ENCODE measurements at regions not wholly inside any gene's neighbourhood (a gene's known extent, or its start where the extent isn't known, plus 50 kb on each side); places are given as distances from the start of the nearest gene placed in this dataset.

DNA sequence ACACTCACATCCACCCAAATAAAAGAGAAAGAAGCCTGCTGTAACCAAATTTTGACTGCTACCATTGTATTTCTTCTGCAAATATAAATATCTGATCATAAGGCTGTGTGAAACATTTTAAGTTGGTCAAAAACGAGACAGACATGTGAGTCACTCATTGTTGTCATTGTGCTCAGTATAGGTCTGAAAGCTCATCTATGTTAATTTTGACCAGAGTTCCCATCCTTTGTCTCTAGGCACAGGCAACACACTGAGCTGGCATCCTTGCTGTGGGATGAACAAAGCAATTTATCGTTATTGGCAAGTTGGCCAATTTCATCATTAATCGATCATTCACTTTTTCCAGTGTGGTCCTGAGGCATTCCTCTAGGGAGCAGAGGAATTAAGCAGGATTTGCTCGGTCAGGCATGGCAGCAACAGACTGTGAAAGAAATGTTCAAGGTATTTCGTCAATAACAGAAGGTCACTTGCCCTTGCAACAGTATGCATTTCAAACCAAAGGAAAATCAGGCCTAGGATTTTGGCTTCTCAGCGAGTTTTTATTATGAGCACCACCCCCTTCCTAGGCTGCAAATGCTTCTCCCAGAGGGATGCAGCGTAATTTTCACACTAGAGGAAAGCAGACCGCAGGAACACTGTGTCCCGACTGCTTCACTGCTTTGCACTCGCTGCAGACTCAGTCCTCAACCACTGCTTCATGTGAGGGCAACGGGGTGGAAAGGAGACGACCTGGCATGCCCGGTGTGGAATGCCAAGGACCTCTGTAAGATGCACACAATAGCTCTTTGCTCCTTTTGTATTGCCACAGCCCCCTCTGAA, 87.9 kb upstream of the SMYD2 start:
- Histone ChIP-seq H3K4me2 (ENCODE audit: low read length) (no peak overlapping the region), H3K27ac (no peak overlapping the region), H2AFZ (no peak overlapping the region), H3K79me2 (no peaks in the 10 kb centered on the region), H3K4me3 (ENCODE audit: low read depth, low read length) (no peak overlapping the region), H3K36me3 (ENCODE audit: control insufficient read depth, insufficient read depth, low read length) (no peaks in the 10 kb centered on the region), H3K9ac (no peak overlapping the region), H3K9me3 (ENCODE audit: control insufficient read depth, low read length) (no peaks in the 10 kb centered on the region), H3K4me1 (no peaks in the 10 kb centered on the region), H3K27me3 (ENCODE audit: control insufficient read depth, insufficient read depth, low read length) (no peaks in the 10 kb centered on the region)
- TF ChIP-seq, protein P1, sequence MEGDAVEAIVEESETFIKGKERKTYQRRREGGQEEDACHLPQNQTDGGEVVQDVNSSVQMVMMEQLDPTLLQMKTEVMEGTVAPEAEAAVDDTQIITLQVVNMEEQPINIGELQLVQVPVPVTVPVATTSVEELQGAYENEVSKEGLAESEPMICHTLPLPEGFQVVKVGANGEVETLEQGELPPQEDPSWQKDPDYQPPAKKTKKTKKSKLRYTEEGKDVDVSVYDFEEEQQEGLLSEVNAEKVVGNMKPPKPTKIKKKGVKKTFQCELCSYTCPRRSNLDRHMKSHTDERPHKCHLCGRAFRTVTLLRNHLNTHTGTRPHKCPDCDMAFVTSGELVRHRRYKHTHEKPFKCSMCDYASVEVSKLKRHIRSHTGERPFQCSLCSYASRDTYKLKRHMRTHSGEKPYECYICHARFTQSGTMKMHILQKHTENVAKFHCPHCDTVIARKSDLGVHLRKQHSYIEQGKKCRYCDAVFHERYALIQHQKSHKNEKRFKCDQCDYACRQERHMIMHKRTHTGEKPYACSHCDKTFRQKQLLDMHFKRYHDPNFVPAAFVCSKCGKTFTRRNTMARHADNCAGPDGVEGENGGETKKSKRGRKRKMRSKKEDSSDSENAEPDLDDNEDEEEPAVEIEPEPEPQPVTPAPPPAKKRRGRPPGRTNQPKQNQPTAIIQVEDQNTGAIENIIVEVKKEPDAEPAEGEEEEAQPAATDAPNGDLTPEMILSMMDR (IDR thresholded peaks at IDR 0.05), result no peak

- H3K4me3 ChIP-seq (ENCODE audit: low read depth, low read length), result no peak overlapping the region
- H2AFZ ChIP-seq, result no peak overlapping the region
- no peaks in the 10 kb centered on the region for H3K4me1 ChIP-seq
- TF ChIP-seq, protein P1 (IDR thresholded peaks at IDR 0.05), result no peak
- no peak overlapping the region for H3K4me2 ChIP-seq (ENCODE audit: low read length)
- no peaks in the 10 kb centered on the region for H3K79me2 ChIP-seq
- no peaks in the 10 kb centered on the region for H3K9me3 ChIP-seq (ENCODE audit: control insufficient read depth, low read length)
- no peaks in the 10 kb centered on the region for H3K27me3 ChIP-seq (ENCODE audit: control insufficient read depth, insufficient read depth, low read length)
- H3K27ac ChIP-seq, result no peak overlapping the region
- no peaks in the 10 kb centered on the region for H3K36me3 ChIP-seq (ENCODE audit: control insufficient read depth, insufficient read depth, low read length)
- H3K9ac ChIP-seq, result no peak overlapping the region
Measured at GRCh38 chr1:214193691-214194090, 87.3 kb upstream of the SMYD2 start.

DNA sequence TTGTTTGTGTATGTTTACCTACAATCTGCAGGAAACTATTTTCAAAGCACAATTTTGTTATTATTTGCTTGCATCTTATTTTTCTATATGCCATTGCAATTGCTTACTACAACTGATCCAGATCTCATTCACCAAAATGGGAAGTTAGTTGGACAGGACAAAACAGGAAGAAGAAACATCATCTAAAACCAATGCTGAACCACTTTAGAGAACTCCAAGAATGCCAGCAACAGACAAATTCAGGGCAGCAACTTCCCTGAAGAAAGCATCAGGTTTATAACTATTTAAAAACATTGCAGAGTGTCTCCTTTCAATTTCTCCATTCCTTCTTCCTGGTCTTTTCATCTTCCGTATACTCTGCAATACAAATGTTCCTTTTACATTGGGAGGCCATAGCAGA, 82.4 kb upstream of the SMYD2 start:
- Histone ChIP-seq H3K27ac (no peak overlapping the region), H3K27me3 (ENCODE audit: control insufficient read depth, insufficient read depth, low read length) (no peaks in the 10 kb centered on the region), H3K79me2 (no peaks in the 10 kb centered on the region), H3K36me3 (ENCODE audit: control insufficient read depth, insufficient read depth, low read length) (no peaks in the 10 kb centered on the region), H3K9ac (no peak overlapping the region), H3K4me2 (ENCODE audit: low read length) (no peak overlapping the region), H2AFZ (no peak overlapping the region), H3K4me3 (ENCODE audit: low read depth, low read length) (no peak overlapping the region), H3K4me1 (no peaks in the 10 kb centered on the region), H3K9me3 (ENCODE audit: control insufficient read depth, low read length) (no peaks in the 10 kb centered on the region)
- TF ChIP-seq, protein P1 (IDR thresholded peaks at IDR 0.05), result no peak

DNA sequence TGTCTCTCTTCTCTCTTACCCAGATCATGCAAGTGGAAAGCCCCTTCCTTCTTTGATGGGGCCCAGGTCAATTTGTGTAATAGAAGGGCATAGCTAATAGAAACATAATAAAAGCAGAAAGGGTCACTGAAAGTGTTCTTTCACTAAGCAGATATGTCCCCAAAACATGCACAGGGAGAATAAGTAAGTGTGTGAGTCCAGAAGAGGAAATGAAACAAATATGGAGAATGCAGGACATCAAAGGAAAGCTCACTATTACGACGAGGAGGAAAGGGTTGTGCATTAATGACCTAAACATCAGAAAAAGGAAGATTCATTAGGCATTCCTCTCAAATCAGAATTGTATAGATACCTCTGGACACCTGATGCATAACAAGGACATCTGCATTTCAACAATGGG, 81.4 kb upstream of the SMYD2 start:
- Histone ChIP-seq H3K4me2 (ENCODE audit: low read length) (no peak overlapping the region), H3K27me3 (ENCODE audit: control insufficient read depth, insufficient read depth, low read length) (no peaks in the 10 kb centered on the region), H3K79me2 (no peaks in the 10 kb centered on the region), H3K9me3 (ENCODE audit: control insufficient read depth, low read length) (no peaks in the 10 kb centered on the region), H2AFZ (no peak overlapping the region), H3K27ac (no peak overlapping the region), H3K36me3 (ENCODE audit: control insufficient read depth, insufficient read depth, low read length) (no peaks in the 10 kb centered on the region), H3K4me3 (ENCODE audit: low read depth, low read length) (no peak overlapping the region), H3K4me1 (no peaks in the 10 kb centered on the region), H3K9ac (no peak overlapping the region)
- TF ChIP-seq, protein P1 (IDR thresholded peaks at IDR 0.05), result no peak

GRCh38 chr1:214202992-214203391, 78.0 kb upstream of the SMYD2 start:
- Histone ChIP-seq H3K27me3 (ENCODE audit: control insufficient read depth, insufficient read depth, low read length) (no peaks in the 10 kb centered on the region), H2AFZ (no peak overlapping the region), H3K27ac (no peak overlapping the region), H3K4me3 (ENCODE audit: low read depth, low read length) (no peak overlapping the region), H3K36me3 (ENCODE audit: control insufficient read depth, insufficient read depth, low read length) (no peaks in the 10 kb centered on the region), H3K79me2 (no peaks in the 10 kb centered on the region), H3K4me1 (no peaks in the 10 kb centered on the region), H3K4me2 (ENCODE audit: low read length) (no peak overlapping the region), H3K9ac (no peak overlapping the region), H3K9me3 (ENCODE audit: control insufficient read depth, low read length) (no peaks in the 10 kb centered on the region)
- TF ChIP-seq, protein P1 (IDR thresholded peaks at IDR 0.05), result no peak
